ENCODE measurements at regions not wholly inside any gene's neighbourhood (a gene's known extent, or its start where the extent isn't known, plus 50 kb on each side); places are given as distances from the start of the nearest gene placed in this dataset.
"Not testable (repeated sequence)": the region's sequence is repeated elsewhere in the genome, so short reads cannot be mapped to it uniquely, and the experiment has no call there.

DNA sequence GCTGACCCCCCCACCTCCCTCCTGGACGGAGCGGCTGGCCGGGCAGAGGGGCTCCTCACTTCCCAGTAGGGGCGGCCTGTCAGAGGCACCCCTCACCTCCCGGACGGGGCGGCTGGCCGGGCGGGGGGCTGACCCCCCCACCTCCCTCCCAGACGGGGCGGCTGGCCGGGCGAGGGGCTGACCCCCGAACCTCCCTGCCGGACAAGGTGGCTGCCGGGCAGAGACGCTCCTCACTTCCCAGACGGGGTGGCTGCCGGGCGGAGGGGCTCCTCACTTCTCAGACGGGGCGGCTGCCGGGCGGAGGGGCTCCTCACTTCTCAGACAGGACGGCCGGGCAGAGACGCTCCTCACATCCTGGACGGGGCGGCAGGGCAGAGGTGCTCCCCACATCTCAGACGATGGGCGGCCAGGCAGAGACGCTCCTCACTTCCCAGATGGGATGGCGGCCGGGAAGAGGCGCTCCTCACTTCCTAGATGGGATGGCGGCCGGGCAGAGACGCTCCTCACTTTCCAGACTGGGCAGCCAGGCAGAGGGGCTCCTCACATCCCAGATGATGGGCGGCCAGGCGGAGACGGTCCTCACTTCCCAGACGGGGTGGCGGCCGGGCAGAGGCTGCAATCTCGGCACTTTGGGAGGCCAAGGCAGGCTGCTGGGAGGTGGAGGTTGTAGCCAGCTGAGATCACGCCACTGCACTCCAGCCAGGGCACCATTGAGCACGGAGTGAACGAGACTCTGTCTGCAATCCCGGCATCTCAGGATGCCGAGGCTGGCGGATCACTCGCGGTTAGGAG, 66.2 kb upstream of the PAPPA2 start:
- DNase-seq = not testable (repeated sequence)

DNA sequence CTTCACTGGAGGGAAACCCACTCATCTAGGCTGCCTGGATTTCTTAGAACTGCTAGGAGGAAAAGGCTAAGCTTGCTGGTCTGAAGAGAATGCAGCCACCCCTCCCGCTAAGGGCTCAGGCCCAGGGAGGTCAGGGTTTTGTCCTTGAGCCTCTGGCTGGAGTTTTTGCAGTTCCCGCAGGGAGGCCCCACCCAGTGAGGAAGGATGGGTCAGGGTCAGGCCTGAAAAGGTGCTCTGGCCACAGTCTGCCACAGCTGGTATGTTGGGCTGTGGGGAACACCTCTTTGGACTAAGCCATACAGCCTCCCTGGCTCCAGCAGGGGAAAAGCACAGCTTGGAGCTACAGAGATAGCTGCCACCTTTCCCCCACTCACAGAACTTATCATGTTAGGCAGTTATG, 71.4 kb upstream of the PAPPA2 start:
- no peak for DNase-seq

DNA sequence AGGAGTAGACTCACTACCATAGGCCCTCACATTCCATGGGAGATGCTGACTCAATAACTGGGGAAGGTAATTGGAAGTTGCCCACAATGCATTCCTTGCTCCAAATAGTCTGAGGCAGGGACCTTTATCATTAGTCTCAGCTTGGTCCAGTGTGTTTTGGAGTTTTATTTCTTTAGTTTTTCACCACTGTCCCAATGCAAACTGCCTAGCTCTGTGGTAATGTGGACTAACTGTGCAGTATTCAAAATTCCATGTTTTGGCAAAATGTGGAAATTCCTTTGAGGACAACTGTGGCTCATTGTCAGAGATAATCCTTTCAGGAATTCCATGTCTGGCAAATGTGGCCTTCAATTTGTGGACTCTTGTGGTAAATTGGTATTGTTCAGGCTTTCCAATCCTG, 78.1 kb upstream of the PAPPA2 start:
- no peak for DNase-seq

DNA sequence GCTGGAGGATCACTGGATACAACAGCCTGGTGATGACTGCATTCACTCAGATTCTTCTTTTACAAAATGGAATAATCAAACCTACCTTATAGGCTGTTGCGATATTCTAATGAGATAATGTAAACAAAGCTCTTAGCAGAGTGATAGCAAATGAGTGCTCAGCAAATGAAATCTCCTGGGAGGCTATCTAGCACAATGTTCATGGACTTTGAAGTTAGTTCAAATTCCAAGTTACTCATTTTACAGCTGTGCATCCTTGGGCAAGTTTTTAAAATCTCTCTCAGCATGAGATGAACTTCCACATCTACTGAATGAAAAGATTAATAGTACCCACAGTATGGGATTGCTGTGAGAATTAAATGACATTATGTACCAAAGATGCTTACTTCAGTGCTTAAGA, 80.8 kb upstream of the PAPPA2 start:
- no peak for DNase-seq

DNA sequence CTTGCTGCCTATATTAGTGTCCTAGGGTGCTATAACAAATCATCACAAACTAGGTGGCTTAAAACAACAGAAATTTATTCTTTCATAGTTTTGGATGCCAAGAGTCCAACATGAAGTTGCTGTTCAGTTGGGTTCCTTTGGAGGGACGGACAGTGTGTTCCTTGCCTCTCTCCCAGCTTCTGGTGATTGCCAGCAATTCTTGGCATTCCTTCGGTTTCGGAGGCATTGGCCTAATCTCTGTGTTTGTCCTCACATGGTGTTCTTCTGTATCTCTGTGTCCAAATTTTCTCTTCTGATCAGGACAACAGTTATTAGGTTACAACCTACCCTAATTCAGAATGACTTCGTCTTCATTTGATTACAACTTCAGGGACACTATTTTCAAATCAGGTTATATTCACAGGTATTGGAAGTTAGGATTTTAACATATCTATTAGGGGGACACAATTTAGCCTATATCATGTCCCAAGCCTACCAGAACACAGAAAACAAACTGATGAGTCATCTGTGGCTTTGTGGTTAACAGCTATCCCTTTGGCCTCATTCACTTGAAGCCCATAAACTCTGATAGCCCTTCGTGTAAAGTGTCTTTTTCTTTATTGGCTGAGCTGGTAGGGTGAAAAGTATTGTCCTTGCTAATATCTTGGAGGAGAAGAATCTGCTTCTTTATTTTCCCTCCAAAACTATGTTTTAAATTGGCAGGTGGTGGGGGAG, 83.2 kb upstream of the PAPPA2 start:
- DNase-seq = no peak

DNA sequence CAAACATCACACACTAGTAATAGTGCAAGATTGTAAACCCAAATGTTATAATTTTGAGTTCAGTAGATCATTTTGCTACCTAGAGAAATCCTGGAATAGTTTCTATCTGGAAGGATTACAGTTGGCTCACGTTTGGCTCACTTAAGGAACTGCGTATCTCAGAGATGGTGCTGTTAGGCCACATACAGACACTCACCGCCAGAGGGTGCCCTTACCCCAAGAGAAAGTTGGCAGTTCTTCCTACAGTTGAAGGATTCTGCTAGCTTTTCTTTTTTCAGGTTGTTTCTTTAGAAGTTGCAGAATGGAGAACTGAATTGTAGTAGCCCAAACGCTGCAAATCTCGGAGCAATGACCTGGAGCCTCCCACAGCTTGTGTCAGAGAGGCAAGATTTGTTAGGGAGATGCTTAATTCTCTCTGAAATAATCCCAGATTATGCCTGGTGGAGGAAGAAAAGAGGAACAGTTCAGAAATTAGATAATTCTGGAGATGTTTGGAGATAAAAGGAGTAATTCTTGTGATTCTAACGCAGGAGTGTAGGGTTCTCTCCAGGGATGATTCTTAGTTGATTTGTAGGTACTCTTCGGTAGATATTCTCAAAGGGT, 87.9 kb upstream of the PAPPA2 start:
- peak; percentile 1 for DNase-seq

DNA sequence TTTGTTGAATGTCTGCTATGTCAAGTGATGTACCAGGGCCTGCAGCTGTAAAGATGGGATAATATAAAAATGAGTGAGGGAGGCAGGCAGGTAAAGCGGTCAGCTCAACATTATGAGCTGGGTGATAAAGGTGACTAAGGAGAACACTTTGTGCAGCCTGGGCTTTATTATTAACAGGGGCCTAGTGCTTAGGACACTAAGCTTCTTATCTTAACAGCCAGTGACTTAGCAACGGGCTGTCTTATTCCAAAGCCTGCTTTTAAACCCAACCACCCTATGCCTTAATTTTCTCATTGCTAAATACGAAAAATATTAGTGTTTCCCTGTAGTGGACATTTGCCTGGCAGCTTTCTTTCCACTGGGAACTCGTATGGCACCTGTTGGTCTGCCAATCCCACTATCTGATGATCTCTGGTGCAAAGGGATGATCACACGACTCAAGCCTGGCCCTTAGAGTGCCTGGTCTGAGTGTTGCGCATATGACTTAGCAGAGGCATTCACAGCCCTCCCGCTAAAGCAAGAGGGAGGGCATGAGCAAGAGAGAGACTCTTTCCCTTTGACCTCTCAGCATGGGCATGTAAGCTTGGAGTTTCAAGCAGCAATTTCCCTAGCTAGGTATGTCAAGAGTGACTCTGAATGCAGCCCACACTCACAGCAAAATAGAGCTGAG, 98.6 kb upstream of the PAPPA2 start:
- no peak for DNase-seq

DNA sequence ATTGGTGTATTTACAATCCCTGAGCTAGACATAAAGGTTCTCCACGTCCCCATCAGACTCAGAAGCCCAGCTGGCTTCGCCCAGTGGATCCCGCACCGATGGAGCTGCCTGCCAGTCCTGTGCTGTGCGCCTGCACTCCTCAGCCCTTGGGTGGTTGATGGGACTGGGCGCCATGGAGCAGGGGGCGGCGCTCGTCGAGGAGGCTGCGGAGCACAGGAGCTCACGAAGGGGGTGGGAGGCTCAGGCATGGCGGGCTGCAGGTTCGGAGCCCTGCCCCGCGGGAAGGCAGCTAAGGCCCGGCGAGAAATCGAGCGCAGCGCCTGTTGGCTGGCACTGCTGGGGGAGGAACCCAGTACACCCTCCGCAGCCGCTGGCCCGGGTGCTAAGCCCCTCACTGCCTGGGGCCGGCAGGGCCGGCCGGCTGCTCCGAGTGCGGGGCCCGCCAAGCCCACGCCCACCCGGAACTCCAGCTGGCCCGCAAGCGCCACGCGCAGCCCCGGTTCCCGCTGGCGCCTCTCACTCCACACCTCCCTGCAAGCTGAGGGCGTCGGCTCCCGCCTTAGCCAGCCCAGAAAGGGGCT, 113.8 kb upstream of the PAPPA2 start:
- DNase-seq = not testable (repeated sequence)

DNA sequence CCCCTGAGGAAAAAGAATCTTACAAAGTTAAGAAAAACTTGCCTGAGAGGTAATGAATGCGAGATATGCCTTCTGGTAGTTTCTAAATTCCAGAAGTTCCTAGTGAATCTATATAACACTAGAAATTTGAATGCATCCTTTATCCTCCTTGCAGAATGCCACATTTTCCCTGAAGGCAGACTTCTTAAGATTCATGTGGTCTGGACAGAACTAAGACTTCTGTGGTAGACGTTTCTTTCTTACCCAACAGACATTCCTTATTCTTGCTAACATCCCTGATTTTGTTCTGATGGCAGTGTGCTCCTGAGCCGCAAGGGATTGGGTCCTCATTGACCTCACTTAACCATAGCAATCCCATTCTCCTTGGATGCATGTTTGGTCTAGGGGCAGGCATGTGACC, 121.3 kb upstream of the PAPPA2 start:
- DNase-seq = no peak

DNA sequence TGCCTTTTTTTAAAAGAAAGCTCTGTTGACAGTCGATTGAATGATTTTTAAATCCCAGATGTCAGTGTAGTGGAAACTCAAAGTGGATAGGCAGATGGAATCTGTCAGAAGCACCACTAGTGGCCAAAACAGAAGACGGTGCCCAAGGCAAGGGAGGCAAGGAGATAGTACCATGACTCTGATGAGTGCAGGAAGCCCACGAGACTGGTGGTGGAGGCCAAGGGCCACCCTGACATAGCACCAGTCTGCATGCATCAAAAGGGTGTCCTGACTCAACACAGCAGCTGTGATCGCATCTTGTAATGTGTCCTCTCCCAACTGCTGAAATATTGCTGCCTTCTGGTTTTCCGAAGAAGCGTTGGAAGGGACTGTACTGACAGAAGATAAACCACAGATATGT, 124.1 kb upstream of the PAPPA2 start:
- no peak for DNase-seq

DNA sequence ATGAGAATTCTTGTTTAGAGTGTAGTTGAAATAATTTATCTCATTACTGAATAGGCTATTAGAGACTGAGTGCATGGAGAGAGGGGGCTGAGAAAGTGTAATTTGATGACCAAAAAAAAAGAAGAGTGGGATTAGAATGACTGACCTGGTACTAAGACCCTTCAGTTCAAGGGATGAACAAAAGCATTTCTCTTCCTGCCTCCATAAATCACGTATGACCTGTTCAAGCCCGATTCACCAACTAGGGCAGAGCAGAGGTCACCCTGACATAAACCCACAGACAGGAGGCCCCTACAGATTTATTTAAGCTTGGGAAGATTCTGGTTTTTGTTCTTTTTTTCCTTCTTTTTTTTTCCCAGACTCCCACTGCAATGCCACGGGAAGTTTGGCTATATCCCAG, 123.7 kb upstream of the COP1 start:
- no peak for DNase-seq

DNA sequence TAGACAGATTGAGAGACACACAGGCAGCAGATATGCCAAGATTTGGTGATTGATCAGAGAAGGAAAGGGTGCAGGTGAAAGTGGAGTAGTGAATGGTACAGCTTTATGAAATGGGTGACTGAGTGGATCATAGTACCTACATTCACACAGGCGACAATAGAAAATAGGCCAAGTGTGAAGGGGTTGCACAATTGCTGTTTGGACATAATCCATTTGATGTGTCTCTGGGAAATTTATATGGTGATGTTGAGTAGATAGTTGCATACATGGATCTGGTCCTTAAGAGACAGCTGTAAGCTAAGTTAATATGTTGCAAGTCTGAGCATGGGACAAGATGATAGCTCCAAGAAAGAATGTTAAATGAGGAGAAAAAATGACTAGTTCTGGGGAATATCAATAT, 118.6 kb upstream of the COP1 start:
- DNase-seq = no peak

DNA sequence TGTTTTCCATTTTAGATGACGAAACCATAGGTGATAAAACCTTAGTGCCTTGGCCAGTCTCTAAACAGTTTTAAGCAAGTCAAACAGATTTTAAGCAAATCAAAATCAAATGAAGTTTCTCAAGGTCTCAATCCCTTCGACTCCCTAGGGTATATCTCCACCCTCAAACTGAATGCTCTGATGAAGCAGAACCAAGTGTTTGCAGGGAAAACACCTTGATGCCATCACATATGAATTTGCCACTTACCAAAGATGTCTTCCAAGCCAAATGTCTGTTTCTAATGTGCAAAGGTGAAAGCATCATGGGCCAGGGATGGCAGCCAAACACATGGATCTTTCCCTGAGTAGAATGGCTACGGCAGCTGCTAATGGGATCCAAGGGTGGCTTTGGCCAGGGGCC, 116.4 kb upstream of the COP1 start:
- no peak for DNase-seq

DNA sequence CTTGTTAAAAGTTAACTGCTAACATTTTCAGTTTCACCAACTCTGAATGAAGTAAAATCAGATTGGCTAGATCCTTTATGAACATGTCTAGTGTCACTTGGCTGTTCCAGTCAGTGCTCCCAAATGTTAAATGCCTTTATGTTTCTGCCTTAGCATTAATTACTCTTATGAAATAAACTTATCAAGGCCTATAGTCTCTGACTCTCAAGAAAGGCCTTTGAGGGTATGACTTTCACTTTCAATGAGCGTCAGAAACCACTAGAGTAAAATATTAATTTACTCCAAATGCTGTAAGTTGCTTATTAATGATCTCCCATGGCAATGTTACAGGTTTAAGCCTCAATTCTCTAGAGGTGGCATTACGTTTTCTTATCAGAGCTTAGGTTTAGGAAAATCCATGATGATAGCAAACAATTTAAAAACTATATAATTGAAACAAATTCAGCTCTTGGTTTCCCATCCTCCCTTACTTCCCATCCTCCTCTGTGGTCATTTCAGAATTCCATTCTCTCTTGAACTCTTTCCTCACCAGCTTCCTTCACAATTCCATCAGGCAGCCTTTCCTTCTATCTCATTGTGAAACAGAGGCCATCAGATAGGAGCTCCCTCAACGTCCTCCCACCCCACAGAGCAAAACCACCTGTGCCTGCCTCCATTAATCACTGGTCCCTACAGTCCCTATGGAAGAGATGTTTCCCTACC, 108.6 kb upstream of the COP1 start:
- no peak for DNase-seq

DNA sequence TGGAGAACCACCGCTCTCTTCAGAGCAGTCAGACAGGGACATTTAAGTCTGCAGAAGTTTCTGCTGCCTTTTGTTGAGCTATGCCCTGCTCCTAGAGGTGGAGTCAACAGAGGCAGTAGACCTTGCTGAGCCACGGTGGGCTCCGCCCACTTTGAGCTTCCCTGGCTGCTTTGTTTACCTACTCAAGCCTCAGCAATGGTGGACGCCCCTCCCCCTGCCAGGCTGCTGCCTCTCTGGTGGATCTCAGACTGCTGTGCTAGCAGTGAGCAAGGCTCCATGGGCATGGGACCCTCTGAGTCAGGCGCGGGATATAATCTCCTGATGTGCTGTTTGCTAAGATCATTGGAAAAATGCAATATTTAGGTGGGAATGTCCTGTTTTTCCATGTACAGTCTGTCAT, 89.5 kb upstream of the COP1 start:
- not testable (repeated sequence) for DNase-seq

DNA sequence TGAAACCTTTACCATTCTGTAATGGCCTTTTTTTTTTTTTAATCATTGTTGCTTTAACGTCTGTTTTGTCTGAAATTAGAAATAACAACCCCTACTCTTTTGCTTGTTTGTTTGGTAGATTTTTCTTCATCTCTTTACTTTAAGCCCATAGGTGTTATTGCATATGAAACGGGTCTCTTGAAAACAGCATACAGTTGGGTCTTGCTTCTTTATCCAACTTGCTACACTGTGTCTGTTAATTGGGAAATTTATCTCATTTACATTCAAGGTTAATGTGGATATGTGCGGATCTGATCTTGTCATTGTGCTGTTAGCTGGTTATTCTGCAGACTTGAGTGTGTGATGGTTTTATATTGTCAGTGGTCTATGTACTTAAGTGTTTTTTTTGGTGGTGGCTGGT, 78.9 kb upstream of the COP1 start:
- no peak for DNase-seq

DNA sequence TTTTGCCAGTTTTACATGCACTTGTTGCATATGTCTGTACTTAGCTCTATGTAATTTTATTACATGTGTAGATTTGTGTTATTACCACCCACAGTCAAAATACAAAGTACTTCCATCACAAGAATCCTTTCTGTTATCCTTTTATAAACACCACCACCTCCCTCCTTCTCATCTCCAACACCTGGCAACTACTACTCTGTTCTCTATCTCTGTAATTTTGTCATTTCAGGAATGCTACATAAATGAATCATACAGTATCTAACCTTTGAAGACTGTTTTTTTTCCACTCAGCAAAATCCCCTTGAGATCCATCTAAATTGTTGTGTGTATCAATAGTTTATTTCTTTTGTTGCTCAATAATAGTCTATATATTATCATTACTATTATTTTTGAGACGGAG, 64.5 kb upstream of the COP1 start:
- DNase-seq = no peak
